Skeletal muscle satellite cell (primary cell): ENCODE measurements at regions not wholly inside any gene's neighbourhood (a gene's known extent, or its start where the extent isn't known, plus 50 kb on each side); places are given as distances from the start of the nearest gene placed in this dataset.

Experiments used
- H3K27me3 ChIP-seq: 2 replicates; pipeline ENCODE4 v1.7.0; 2013; ENCODE audit warnings: low read length; ENCODE audit not compliant: control insufficient read depth, insufficient read depth
- H3K36me3 ChIP-seq: 2 replicates; pipeline ENCODE4 v1.7.0; 2013; ENCODE audit warnings: mild to moderate bottlenecking, control low read depth, low read length; ENCODE audit not compliant: insufficient read depth
- H3K4me1 ChIP-seq: 2 replicates; pipeline ENCODE4 v1.7.0; 2013; ENCODE audit warnings: low read length; ENCODE audit not compliant: control insufficient read depth, insufficient read depth
- H3K4me2 ChIP-seq: 2 replicates; pipeline ENCODE4 v1.7.0; 2013; ENCODE audit warnings: mild to moderate bottlenecking, low read length
- H3K4me3 ChIP-seq: 2 replicates; pipeline ENCODE4 v1.7.0; 2013; ENCODE audit warnings: low read length
- H3K9ac ChIP-seq: 2 replicates; pipeline ENCODE4 v1.7.0; 2013; ENCODE audit warnings: mild to moderate bottlenecking, low read depth, low read length, moderate library complexity
- H3K9me3 ChIP-seq: replicated peaks from 2 replicates; pipeline ENCODE4 v1.7.0; 2013; ENCODE audit warnings: mild to moderate bottlenecking, control low read depth, low read length

DNA sequence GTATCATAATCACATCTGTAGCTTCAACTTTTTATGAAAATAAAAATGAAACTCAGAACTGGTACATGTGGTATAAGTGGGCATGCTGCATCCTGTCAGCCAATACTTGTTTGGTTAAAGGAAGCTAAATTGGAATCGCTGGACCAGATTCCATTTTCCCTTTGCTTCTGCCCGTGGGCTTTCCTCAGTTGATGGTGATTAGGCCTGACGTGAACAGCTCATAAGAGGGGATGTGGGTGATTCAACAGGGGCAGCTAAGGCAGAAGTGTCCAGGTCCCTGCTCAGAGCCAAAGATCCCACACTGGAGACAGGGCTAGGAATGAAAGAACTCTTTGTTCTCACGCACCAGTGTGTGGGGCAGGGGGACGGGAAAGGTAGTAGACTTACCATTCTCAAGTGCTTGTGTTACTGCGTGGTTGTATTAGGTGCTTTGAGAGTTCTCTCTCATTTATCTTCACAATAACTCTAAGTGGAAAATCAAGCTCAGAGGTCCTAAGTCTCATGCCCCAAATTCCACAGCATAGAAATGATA is 63.2 kb upstream of the GUCY1A1 start:
- Histone ChIP-seq H3K27me3 (no peaks in the 10 kb centered on the region), H3K4me2 (no peak overlapping the region), H3K4me1 (peaks cover 12% of the 10 kb centered on the region), H3K9ac (no peak overlapping the region), H3K9me3 (no peaks in the 10 kb centered on the region), H3K4me3 (no peak overlapping the region), H3K36me3 (no peaks in the 10 kb centered on the region)

DNA sequence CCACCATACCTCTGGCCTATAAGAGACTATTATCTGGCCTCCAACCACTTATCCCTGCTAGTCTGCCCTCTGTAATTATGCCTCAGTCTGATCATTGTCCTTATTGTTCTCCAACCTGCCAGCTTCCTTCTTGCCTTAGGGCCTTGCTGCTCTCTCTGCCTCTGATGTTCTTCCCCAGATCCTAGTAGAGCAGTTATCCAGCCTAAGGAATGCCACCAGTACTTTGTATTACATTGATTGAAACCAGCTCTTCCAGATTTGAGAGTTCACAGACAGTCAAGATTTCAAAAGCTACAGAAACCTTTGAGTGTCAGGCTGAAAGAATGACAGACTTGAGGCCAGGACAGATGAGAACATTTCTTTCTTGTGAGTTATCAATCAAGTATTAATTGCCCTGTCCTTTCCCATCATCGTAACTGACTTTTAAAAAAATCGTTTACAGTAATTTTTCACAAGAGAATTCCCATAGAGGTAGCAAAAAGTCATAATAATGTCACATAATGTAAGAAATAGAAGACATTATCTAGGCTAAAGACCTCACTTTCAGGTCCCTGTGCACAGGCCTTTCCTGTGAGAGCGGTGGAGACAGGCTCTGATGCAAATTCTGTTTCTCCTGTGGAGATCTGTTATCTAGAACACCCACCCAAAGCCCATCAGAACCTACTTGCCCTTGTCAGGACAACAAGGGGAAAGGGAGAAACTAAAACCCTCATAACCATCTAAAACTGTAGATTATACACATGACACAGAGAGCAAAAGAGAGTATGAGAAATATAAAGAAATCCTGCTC is 64.1 kb upstream of the GUCY1A1 start:
- no peak overlapping the region for H3K4me2 ChIP-seq
- peaks cover 12% of the 10 kb centered on the region for H3K4me1 ChIP-seq
- no peaks in the 10 kb centered on the region for H3K36me3 ChIP-seq
- H3K4me3 ChIP-seq = no peak overlapping the region
- H3K9ac ChIP-seq = no peak overlapping the region
- H3K27me3 ChIP-seq = no peaks in the 10 kb centered on the region
- H3K9me3 ChIP-seq = no peaks in the 10 kb centered on the region

DNA sequence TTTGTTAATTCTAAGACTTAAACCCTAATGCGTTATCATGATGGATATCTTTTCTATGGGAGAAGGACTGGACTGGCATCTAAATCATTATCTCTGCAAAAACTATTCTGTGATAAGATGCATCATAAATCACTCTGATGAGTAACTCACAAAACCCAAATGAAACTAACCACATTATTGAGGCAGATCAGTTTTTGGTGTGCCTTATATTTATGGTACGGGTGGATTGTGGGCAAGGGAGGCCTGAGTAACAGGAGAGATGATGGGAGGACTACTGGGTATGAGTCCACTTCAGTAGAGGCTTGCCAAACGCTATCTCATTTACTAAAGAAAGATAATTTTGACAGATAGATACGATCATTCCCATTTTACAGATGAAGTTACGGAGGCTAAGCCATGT is 66.4 kb upstream of the GUCY1A1 start:
- no peaks in the 10 kb centered on the region for H3K27me3 ChIP-seq
- no peaks in the 10 kb centered on the region for H3K36me3 ChIP-seq
- no peaks in the 10 kb centered on the region for H3K9me3 ChIP-seq
- no peak overlapping the region for H3K9ac ChIP-seq
- peaks cover 11% of the 10 kb centered on the region for H3K4me1 ChIP-seq
- H3K4me3 ChIP-seq = no peak overlapping the region
- no peak overlapping the region for H3K4me2 ChIP-seq

DNA sequence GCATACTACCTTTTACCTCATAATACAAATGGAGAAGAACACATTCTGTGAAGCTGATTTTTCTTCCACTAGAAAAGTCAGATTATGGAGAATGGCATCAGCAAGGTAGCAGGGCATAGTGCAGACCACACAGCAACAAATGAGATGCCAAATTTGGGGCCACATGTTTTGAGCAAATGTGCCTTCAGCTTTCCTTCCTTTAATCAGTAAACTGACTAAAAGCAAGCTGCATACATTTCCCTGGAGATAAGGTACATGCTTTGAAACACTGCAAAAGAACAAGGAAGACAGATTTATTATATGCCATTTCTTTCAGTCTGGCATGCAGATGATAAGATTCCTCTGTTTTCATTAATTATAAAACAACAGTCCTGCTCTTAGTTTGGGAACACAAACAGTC is 67.1 kb upstream of the GUCY1A1 start:
- Histone ChIP-seq H3K27me3 (no peaks in the 10 kb centered on the region), H3K4me3 (no peak overlapping the region), H3K4me1 (peaks cover 6% of the 10 kb centered on the region), H3K9ac (no peak overlapping the region), H3K9me3 (no peaks in the 10 kb centered on the region), H3K36me3 (no peaks in the 10 kb centered on the region), H3K4me2 (no peak overlapping the region)

DNA sequence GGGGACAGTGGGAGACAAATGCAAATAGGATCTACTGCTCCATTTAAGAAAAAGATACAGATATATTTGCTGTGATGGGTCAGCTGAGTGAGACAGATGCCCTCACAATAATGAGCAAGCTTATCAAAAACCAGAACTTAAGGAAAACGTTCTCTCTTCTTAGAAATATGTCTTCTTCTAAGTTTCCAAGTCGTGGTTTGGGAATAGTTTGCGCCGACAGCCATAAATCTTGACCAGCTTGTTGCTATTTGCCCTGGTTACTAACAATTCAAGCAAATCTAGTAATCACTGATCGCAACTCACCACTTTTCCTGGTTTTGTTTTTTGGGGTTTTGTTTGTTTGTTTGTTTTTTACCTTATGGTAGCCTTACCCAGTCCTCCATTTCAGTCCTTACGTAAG is 67.6 kb upstream of the GUCY1A1 start:
- Histone ChIP-seq H3K36me3 (no peaks in the 10 kb centered on the region), H3K4me1 (peaks cover under 1% of the 10 kb centered on the region), H3K9ac (no peak overlapping the region), H3K4me3 (no peak overlapping the region), H3K27me3 (no peaks in the 10 kb centered on the region), H3K4me2 (no peak overlapping the region), H3K9me3 (no peaks in the 10 kb centered on the region)

DNA sequence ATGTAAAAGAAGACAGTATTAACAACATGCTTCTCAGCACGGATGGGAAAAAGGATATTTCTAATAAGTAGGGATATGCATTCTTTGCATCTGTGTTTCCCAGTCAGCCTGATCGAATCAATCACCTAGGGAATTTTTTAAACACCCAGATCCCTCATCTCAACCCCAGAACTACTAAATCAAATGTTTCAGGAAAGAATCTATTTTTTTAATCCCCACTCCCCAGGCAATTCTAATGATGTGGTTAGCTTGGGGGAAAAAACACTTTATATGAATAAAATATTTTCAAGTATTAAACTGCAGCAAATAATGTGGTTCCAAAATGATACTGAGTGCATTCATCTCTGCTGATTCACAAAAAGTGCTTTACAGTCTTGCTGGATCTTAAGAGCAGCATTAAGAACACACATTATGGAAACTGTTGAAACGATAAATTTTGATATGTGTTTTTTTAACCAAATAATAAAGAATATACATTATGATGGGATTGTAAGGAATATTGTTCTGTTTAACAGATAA is 68.7 kb upstream of the GUCY1A1 start:
- Histone ChIP-seq H3K4me3 (no peak overlapping the region), H3K27me3 (no peaks in the 10 kb centered on the region), H3K9me3 (no peaks in the 10 kb centered on the region), H3K9ac (no peak overlapping the region), H3K36me3 (no peaks in the 10 kb centered on the region), H3K4me2 (no peak overlapping the region), H3K4me1 (no peaks in the 10 kb centered on the region)

DNA sequence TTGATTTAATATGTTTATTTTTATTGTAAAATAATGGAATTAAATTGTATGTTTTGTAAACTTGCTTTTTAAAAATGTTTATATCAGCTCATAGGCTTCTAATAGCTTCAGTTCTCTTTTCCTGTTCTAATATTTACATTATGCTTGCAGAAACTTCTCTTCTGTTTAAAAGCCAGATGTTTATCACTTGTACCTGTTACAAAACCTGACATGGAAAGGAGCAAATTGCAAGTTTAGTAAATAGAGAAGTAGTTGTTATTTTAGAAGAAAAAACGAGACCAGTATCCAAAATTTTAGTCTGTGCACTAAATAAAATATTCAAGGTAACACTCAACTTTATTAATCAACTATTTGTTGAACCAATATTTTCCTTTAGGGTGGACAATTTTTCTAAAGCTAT is 69.4 kb upstream of the GUCY1A1 start:
- no peaks in the 10 kb centered on the region for H3K27me3 ChIP-seq
- no peak overlapping the region for H3K9ac ChIP-seq
- no peaks in the 10 kb centered on the region for H3K9me3 ChIP-seq
- no peak overlapping the region for H3K4me3 ChIP-seq
- no peaks in the 10 kb centered on the region for H3K36me3 ChIP-seq
- H3K4me1 ChIP-seq = no peaks in the 10 kb centered on the region
- no peak overlapping the region for H3K4me2 ChIP-seq

GRCh38 chr4:155593793-155594192 is 72.9 kb upstream of the GUCY1A1 start:
- Histone ChIP-seq H3K4me3 (no peak overlapping the region), H3K9ac (no peak overlapping the region), H3K9me3 (no peaks in the 10 kb centered on the region), H3K27me3 (no peaks in the 10 kb centered on the region), H3K4me1 (no peaks in the 10 kb centered on the region), H3K36me3 (no peaks in the 10 kb centered on the region), H3K4me2 (no peak overlapping the region)

- no peak overlapping the region for H3K4me3 ChIP-seq
- H3K27me3 ChIP-seq = no peaks in the 10 kb centered on the region
- H3K9me3 ChIP-seq = no peaks in the 10 kb centered on the region
- no peaks in the 10 kb centered on the region for H3K36me3 ChIP-seq
- no peak overlapping the region for H3K4me2 ChIP-seq
- H3K4me1 ChIP-seq = no peaks in the 10 kb centered on the region
- no peak overlapping the region for H3K9ac ChIP-seq
Observed at GRCh38 chr4:155592938-155593297, 73.7 kb upstream of the GUCY1A1 start.

GRCh38 chr4:155592179-155592937 is 74.3 kb upstream of the GUCY1A1 start:
- Histone ChIP-seq H3K9ac (no peak overlapping the region), H3K4me1 (no peaks in the 10 kb centered on the region), H3K4me2 (no peak overlapping the region), H3K4me3 (no peak overlapping the region), H3K36me3 (no peaks in the 10 kb centered on the region), H3K27me3 (no peaks in the 10 kb centered on the region), H3K9me3 (no peaks in the 10 kb centered on the region)

- no peak overlapping the region for H3K4me2 ChIP-seq
- no peak overlapping the region for H3K4me3 ChIP-seq
- no peak overlapping the region for H3K9ac ChIP-seq
- H3K36me3 ChIP-seq = no peaks in the 10 kb centered on the region
- no peaks in the 10 kb centered on the region for H3K9me3 ChIP-seq
- H3K27me3 ChIP-seq = no peaks in the 10 kb centered on the region
- H3K4me1 ChIP-seq = no peaks in the 10 kb centered on the region
Observed at GRCh38 chr4:155591738-155592143, 74.9 kb upstream of the GUCY1A1 start.
